ENCODE measurements at regions not wholly inside any gene's neighbourhood (a gene's known extent, or its start where the extent isn't known, plus 50 kb on each side); places are given as distances from the start of the nearest gene placed in this dataset.

DNA sequence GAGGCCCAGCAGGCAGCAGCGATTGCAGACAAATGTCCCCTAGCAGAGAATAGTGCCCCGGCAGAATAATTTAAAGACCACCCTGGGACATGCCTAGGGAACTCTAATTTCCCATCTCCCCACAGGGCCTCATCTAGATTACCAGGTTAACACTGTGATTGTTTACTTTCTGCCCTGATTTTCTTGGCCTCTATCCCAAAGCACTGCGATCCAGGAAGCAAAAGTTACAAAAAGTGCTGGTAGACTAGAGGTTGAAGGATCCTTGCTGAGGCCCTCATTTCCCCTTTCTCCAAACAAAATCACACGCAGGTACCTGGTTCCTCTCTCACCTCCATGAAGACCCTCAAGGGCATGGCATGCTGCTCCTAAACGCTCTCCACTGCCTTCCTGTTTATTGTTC lies 229.7 kb downstream of the C1orf94 start:
- TF ChIP-seq, protein P1, sequence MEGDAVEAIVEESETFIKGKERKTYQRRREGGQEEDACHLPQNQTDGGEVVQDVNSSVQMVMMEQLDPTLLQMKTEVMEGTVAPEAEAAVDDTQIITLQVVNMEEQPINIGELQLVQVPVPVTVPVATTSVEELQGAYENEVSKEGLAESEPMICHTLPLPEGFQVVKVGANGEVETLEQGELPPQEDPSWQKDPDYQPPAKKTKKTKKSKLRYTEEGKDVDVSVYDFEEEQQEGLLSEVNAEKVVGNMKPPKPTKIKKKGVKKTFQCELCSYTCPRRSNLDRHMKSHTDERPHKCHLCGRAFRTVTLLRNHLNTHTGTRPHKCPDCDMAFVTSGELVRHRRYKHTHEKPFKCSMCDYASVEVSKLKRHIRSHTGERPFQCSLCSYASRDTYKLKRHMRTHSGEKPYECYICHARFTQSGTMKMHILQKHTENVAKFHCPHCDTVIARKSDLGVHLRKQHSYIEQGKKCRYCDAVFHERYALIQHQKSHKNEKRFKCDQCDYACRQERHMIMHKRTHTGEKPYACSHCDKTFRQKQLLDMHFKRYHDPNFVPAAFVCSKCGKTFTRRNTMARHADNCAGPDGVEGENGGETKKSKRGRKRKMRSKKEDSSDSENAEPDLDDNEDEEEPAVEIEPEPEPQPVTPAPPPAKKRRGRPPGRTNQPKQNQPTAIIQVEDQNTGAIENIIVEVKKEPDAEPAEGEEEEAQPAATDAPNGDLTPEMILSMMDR (IDR thresholded peaks at IDR 0.05) = no peak
- no peak for TF ChIP-seq EZH2 (IDR thresholded peaks at IDR 0.05; ENCODE audit: borderline replicate concordance, insufficient read depth, low read depth, low read length, poor library complexity, severe bottlenecking)

Data from B cell (primary cell).